NCI-H1417 (cell line): ENCODE measurements at regions not wholly inside any gene's neighbourhood (a gene's known extent, or its start where the extent isn't known, plus 50 kb on each side); places are given as distances from the start of the nearest gene placed in this dataset.
A peak's percentile ranks its signal among the peaks of the same experiment; 100 is the strongest.

Source experiments
- DNase-seq, 3 experiments: peaks; one replicate each; lab custom pipeline; 2025; lab: John Stamatoyannopoulos, UW

DNA sequence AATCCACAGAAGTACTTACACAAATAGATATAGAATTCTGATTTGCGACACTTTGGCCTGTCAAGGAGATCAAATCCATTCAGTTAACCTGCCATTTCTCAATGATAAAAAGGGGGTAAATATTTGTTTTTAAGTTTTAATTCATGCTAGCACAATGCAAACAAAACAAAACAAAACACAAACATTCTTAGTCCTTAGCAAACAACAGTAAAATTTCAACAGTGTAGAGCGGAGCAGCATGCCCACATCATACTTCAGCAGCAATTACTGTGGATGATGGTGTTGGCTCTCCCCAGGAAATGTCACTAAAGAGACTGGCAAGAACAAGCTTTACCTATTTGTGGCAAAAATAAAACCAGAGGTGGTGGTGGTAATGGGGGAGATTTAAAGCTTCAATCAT, 625.2 kb upstream of the PCDH20 start:
- DNase-seq: peak in 2 of 3 experiments; percentile 39 to 85

DNA sequence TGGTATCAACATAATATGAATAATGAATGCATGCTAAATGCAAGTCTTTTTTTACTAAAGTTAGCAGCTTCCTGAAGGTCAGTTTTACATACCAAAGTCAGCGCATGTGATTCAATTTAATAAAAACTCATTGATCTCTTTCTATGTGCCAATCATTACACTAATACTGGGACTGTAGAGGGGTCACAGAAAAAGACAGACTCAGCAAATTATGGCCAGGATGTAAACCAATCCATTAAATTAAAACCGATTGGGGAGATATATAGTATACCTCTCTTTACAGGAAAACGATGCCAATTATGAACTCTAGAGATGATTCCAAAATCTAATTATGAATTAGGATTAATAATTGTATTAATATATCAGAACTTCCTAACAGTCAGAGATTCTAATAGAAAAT, 624.4 kb upstream of the PCDH20 start:
- DNase-seq: no peak

DNA sequence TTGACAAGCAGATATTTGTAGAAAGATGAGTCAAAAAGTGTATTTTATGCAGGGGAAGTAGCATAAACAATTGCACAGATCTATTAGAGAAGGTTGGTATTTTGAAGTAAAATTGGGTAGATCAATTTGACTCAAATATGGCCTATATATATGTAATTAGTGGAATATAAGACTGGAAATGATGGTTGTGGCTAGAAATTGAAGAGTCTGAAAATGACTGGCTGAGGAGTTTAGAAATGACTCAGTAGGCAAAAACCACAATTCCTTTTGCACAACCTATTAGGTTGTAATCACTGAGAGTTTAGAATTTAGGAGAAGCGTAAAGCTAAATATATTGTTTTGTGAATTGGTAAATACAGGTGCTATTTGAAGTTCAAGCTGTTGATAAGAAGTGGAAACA, 622.6 kb upstream of the PCDH20 start:
- DNase-seq: no peak

DNA sequence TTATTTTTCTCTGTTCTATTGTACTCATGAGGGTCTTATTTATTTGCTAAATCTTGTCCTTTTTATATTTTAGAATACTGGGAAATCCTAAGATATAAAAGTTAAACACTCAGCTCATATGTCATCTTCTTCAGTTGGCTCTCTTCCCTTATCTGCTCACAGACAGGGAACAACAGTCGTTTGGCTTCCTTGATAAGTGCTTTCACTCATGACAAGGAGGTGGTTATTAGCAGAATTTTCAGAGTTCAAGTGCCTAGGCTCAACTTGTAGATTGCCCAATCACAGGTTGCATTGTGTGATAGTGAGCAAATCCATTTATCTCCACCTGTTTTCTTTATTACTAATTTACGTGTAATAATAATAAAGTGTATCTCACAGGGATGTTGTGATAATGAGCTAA, 620.3 kb upstream of the PCDH20 start:
- peak in 2 of 3 experiments; percentile 86 to 99 for DNase-seq

DNA sequence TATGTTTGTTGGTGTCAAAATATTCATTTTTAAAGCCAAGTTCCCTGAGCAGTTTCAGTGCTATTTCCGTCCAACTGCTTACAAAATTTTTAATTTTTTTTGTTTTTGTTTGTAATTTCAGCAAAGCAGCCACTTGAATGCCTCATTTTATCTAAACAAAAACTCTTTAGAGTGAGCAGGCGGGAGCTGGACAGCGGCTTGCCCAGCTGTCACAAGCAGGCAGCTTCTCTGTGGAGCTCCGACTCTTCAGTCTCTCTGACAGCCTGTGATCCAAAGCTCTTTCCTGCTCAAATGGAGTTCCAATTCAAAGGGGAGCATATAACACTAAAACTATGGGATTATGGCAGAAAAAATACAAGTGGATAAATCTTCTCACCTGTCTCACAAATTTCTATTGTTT, 618.3 kb upstream of the PCDH20 start:
- no peak for DNase-seq

GRCh38 chr13:62022369-62022768, 606.7 kb upstream of the PCDH20 start:
- DNase-seq: peak in 1 of 3 experiments; percentile 22

GRCh38 chr13:62019858-62020257, 604.2 kb upstream of the PCDH20 start:
- DNase-seq: no peak

DNA sequence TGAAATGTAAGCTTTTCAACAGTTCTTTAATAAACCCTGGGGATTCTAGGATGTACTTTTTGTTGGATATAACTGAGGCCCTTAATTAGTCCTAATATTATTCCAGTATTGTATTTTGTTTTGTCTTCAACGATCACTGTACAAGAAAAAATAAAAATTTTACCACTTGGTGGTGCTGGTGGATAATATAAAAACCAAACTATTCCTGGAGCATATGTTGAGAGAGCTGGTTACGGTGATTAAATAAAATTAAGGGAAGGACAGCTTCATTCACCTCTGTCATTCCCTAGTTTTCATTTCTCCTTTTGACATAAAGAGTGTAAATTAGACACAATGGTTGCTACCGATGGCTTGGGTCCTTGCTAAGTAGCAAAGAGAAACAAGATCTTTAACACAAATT, 598.6 kb upstream of the PCDH20 start:
- peak in 2 of 3 experiments; percentile 48 to 90 for DNase-seq

- no peak for DNase-seq
These were observed 587.8 kb upstream of the PCDH20 start for GRCh38 chr13:62003452-62003851.

GRCh38 chr13:61994174-61994573, 578.5 kb upstream of the PCDH20 start:
- DNase-seq: no peak

DNA sequence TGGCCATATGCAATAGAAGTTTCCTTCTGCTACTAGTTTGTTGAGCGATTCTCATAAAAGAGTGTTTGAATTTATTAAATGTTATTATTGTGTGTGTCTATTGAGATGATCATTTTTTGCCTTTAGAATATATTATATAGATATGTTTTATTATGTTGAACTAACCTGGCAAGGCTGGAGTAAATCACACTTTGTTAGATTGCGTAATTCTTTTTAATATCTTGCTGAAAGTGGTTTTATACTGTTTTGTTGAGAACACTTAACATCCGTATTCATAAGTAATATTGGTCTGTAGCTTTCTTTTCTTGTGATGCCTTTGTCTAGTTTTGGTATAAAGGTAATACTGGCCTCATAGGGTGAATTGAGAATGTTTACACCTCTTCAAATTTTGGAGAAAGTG, 574.3 kb upstream of the PCDH20 start:
- no peak for DNase-seq

GRCh38 chr13:61988810-61989209, 573.2 kb upstream of the PCDH20 start:
- no peak for DNase-seq

- no peak for DNase-seq
These were observed 559.4 kb upstream of the PCDH20 start for GRCh38 chr13:61975001-61975400.

DNA sequence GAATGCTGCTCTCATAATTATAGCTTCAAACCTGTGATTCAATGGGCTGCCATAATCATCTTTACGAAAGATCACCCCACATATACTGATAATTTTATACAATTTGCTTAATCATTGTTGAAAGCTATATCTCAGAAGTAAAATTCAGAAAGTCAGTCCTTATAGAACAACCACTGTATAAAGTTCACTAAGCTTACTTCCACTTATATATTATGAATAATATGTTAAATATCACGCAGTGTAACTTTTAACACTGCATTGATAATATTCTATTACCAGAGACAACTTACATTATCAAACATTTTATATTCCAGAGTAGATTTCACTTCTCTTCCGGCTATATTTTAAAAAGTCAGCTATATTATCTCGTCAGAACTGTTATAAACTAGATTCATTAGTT, 550.1 kb upstream of the PCDH20 start:
- DNase-seq: no peak

DNA sequence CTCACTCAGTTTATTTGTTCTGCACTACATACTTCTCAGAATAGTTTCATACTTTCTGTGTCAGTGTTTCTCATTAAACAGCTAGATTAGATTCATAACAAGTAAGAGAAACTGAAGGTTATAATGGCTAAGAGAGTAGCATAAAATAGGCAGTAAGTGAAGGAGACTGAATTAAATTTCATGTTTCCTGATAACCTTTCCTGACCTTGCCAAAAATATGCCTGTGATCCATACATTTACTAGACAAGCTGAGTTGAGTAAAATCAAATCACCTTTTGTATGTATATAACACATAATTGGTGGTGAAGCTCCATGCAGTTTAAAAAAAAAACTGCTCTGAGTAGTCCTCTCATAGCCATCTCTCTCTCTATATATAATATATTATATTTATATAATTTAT, 545.3 kb upstream of the PCDH20 start:
- peak in 2 of 3 experiments; percentile 7 to 35 for DNase-seq

DNA sequence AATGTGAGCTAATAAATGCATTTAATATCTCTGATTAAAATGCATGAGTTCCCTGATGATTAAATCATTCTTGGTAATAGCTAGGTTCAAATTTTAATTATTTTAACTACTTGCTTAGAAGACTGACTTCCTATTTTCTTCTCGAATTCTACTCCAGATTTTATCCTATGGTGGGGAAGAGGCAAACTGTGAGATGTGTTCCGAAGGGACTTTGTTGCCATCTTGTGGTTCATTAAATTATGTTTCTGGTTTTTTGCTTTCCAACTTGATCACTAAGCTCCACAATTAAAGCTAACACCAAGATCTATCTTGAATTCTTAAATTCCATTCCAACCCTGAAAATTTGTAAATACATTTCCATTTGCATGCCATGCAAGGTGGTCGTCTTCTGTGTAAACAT, 538.4 kb upstream of the PCDH20 start:
- DNase-seq: peak in 2 of 3 experiments; percentile 39 to 83

- DNase-seq: no peak
These were observed 535.2 kb upstream of the PCDH20 start for GRCh38 chr13:61950828-61951227.

DNA sequence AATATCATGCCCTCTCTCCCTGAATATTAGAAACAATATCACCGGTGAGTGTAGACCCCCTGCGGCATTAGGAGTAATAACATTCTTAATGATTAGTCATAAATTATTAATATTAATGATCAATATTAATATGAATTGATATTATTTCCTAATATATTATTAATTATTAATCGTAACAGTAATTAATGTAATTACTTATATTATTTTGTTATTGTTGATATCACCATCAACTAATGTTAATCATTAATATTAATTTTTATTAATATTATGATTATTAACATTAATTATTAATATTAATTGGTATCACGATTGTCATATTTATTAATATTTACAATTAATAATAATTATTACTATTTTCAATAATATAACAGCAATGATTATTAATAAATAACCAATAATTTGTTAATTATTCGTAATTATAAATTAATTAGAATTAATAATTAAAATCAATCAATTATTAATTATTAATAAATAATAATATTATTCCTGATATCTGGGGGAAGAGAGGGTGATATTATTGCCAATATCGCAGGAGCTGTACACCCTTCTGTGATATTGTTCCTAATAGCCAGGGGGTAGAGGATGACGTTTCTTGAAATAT, 528.8 kb upstream of the PCDH20 start:
- DNase-seq: no peak

GRCh38 chr13:61935710-61936109, 520.1 kb upstream of the PCDH20 start:
- no peak for DNase-seq

- no peak for DNase-seq
These were observed 512.0 kb upstream of the PCDH20 start for GRCh38 chr13:61927648-61928047.

DNA sequence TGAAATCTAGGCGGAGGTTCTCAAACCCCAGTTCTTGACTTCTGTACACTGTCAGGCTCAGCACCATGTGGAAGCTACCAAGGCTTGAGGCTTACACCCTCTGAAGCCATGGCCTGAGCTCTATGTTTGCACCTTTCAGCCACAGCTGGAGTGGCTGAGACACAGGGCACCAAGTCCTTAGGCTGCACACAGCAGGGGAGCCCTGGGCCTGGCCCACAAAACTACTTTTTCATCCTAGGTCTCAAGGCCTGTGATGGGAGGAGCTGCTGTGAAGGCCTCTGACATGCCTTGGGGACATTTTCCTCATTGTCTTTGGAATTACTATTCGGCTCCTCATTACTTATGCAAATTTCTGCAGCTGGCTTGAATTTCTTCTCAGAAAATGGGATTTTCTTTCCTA, 503.2 kb upstream of the PCDH20 start:
- no peak for DNase-seq

- no peak for DNase-seq
These were observed 500.8 kb upstream of the PCDH20 start for GRCh38 chr13:61916483-61916882.

DNA sequence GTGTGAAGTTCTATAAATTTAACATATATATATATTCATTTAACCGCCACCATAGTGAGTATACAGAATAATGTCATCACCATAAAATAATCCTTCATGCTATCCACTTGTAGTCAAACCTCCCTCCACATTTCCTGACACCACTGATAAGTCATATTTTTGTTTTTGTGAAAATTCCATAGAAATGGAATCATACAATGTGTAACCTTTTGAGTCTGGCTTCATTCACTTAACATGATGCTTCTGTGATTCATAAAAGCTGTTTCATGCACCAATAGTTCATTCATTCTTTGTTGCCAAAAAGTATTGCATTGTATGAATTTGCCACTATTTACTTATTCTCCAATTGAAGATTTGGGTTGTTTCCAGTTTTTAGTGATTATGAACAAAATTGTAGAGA, 497.5 kb upstream of the PCDH20 start:
- DNase-seq: no peak

GRCh38 chr13:61908906-61909615, 493.4 kb upstream of the PCDH20 start:
- peak in 1 of 3 experiments; percentile 41 for DNase-seq
